CD4-positive, alpha-beta T cell (primary cell): ENCODE measurements at regions not wholly inside any gene's neighbourhood (a gene's known extent, or its start where the extent isn't known, plus 50 kb on each side); places are given as distances from the start of the nearest gene placed in this dataset.

Experiments used
- ATAC-seq: fragments of 200-7000 bp; cut with Tn5 transposase; one replicate; pipeline ENCODE4 v1.10.0; 2022; ENCODE audit warnings: mild to moderate bottlenecking; ENCODE audit not compliant: poor library complexity
- CTCF ChIA-PET: fragments of 350-600 bp; sonication (Branson Sonifier 250); formaldehyde crosslinking; loops from one replicate; lab custom pipeline; 2021; ENCODE audit warnings: antibody characterized with exemption, inconsistent platforms; lab: Charles Lee
- POLR2A ChIA-PET: fragments of 350-600 bp; sonication (Branson Sonifier 250); formaldehyde crosslinking; loops from one replicate; lab custom pipeline; 2021; ENCODE audit warnings: antibody characterized with exemption, inconsistent platforms; lab: Charles Lee
- DNase-seq, 14 experiments: peaks; one replicate each; pipeline ENCODE4 v3.0.0-alpha.2; 2013 to 2020; ENCODE audit warnings: mixed read lengths in 2 of 14
- H3K27ac ChIP-seq, 2 donors: one replicate each; pipeline versions ENCODE4 v1.5.1 to v1.7.0; 2013; ENCODE audit warnings: low read length in 2 of 2, low read depth in 1 of 2, mild to moderate bottlenecking in 1 of 2
- H3K27me3 ChIP-seq, 2 experiments: 1 replicate in 1 of 2; 2 replicates in 1 of 2; pipeline versions ENCODE4 v1.6.1 to v1.7.0; 2013; ENCODE audit warnings: low read length in 2 of 2, control low read depth in 1 of 2, mild to moderate bottlenecking in 1 of 2, moderate library complexity in 1 of 2; ENCODE audit not compliant: insufficient read depth in 2 of 2, control insufficient read depth in 1 of 2
- H3K36me3 ChIP-seq: one replicate; pipeline ENCODE4 v1.6.1; 2013; ENCODE audit warnings: low read length, control low read depth; ENCODE audit not compliant: insufficient read depth
- H3K4me1 ChIP-seq: one replicate; pipeline ENCODE4 v1.6.1; 2013; ENCODE audit warnings: low read length, control low read depth; ENCODE audit not compliant: insufficient read depth
- H3K4me3 ChIP-seq: one replicate; pipeline ENCODE4 v1.5.1; 2013; ENCODE audit warnings: mild to moderate bottlenecking, low read length, moderate library complexity
- H3K9me3 ChIP-seq, 2 experiments: 1 replicate in 1 of 2; 2 replicates in 1 of 2; pipeline versions ENCODE4 v1.6.1 to v1.7.0; 2013; ENCODE audit warnings: low read length in 2 of 2, mild to moderate bottlenecking in 2 of 2, control low read depth in 1 of 2, moderate library complexity in 1 of 2; ENCODE audit not compliant: control insufficient read depth in 1 of 2, insufficient read depth in 1 of 2
- H3K27ac Mint-ChIP-seq: one replicate; pipeline ENCODE4 v1.8.0; 2020; ENCODE audit warnings: mixed read lengths
- H3K27me3 Mint-ChIP-seq: one replicate; pipeline ENCODE4 v1.8.0; 2021; ENCODE audit warnings: mixed read lengths
- H3K36me3 Mint-ChIP-seq: one replicate; pipeline ENCODE4 v1.8.0; 2021; ENCODE audit warnings: low read depth, mixed read lengths
- H3K4me1 Mint-ChIP-seq: one replicate; pipeline ENCODE4 v1.8.0; 2021; ENCODE audit warnings: low read depth, mixed read lengths
- H3K4me3 Mint-ChIP-seq: one replicate; pipeline ENCODE4 v1.8.0; 2020; ENCODE audit warnings: mild to moderate bottlenecking, mixed read lengths
- H3K9me3 Mint-ChIP-seq: one replicate; pipeline ENCODE4 v1.8.0; 2020; ENCODE audit warnings: mixed read lengths
- CTCF ChIP-seq: fragments of 200-600 bp; IDR thresholded peaks from one replicate; pipeline ENCODE4 v1.8.0; 2022; ENCODE audit warnings: antibody characterized with exemption, mild to moderate bottlenecking
- intact Hi-C, 2 experiments: fragments of 100-400 bp; cut with DNase I in 1 of 2; cut with micrococcal nuclease in 1 of 2; formaldehyde crosslinking; loops; one replicate each; pipeline versions ENCODE4 v1.15.1 to v1.9.0; 2023 to 2025; cut with DNase I, micrococcal nuclease

- ChIA-PET CTCF (no interaction called here), POLR2A (no interaction called here)
- DNase-seq (no peak), ATAC-seq (no peak)
- TF ChIP-seq CTCF: no peak
- H3K36me3 Mint-ChIP-seq: no peaks in the 10 kb centered on the region
- Histone ChIP-seq H3K36me3 (no peaks in the 10 kb centered on the region), H3K9me3 (peaks cover 0 to 3% of the 10 kb centered on the region in 2 experiments), H3K27me3 (no peaks in the 10 kb centered on the region), H3K4me1 (no peaks in the 10 kb centered on the region), H3K27ac (no peak overlapping the region), H3K4me3 (no peak overlapping the region)
- no peak overlapping the region for H3K27ac Mint-ChIP-seq
- no peak overlapping the region for H3K4me3 Mint-ChIP-seq
- H3K9me3 Mint-ChIP-seq: peaks cover 10% of the 10 kb centered on the region
- no peaks in the 10 kb centered on the region for H3K27me3 Mint-ChIP-seq
- no peaks in the 10 kb centered on the region for H3K4me1 Mint-ChIP-seq
- intact Hi-C loops: no loop called here
These were observed 316.6 kb downstream of the DNAH5 start for GRCh38 chr5:13627673-13628454.

DNA sequence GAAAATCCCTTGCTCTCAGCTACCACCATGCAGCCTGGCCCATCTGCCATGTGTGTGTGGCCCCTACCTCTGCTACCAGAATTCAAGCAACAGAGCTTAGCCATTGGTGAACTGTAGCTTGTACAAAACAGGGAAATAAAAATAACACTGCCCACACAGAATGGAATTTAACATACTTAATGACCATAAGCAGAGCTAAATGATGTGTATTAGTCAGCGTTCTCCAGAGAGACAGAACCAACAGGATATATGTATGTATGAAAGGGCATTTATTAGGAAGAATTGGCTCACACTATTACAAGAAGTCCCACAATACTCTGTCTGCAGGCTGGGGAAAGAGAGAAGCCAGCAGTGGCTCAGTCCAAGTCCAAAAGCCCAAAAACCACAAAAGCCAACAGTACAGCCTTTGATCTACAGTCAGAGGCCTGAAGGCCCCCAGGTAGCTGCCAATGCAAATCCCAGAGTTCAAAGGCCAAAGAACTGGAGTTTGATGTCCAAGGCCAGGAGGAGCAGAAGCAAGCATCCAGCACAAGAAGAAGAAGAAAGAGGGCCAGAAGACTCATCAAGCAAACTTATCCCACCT lies 318.8 kb downstream of the DNAH5 start:
- CTCF ChIA-PET: no interaction called here
- no peak for TF ChIP-seq CTCF
- no peak overlapping the region for H3K27ac Mint-ChIP-seq
- H3K36me3 Mint-ChIP-seq: no peaks in the 10 kb centered on the region
- no peaks in the 10 kb centered on the region for H3K4me1 Mint-ChIP-seq
- no peaks in the 10 kb centered on the region for H3K4me1 ChIP-seq
- H3K4me3 ChIP-seq: no peak overlapping the region
- no peak overlapping the region for H3K27ac ChIP-seq
- H3K27me3 Mint-ChIP-seq: no peaks in the 10 kb centered on the region
- H3K4me3 Mint-ChIP-seq: no peak overlapping the region
- H3K27me3 ChIP-seq: no peaks in the 10 kb centered on the region
- no peaks in the 10 kb centered on the region for H3K36me3 ChIP-seq
- POLR2A ChIA-PET: no interaction called here
- DNase-seq (no peak), ATAC-seq (no peak)
- H3K9me3 ChIP-seq: peaks cover 0 to 3% of the 10 kb centered on the region in 2 experiments
- H3K9me3 Mint-ChIP-seq: peaks cover 9% of the 10 kb centered on the region
- intact Hi-C loops: no loop called here

- Mint-ChIP-seq H3K9me3 (peaks cover 4% of the 10 kb centered on the region), H3K4me1 (no peaks in the 10 kb centered on the region), H3K27ac (no peak overlapping the region), H3K36me3 (no peaks in the 10 kb centered on the region), H3K4me3 (no peak overlapping the region), H3K27me3 (no peaks in the 10 kb centered on the region)
- no peak overlapping the region for H3K27ac ChIP-seq
- POLR2A ChIA-PET: no interaction called here
- no peaks in the 10 kb centered on the region for H3K27me3 ChIP-seq
- no peak for DNase-seq
- no peak for TF ChIP-seq CTCF
- H3K4me1 ChIP-seq: no peaks in the 10 kb centered on the region
- H3K4me3 ChIP-seq: no peak overlapping the region
- no peaks in the 10 kb centered on the region for H3K36me3 ChIP-seq
- CTCF ChIA-PET: no interaction called here
- peaks cover 0 to 3% of the 10 kb centered on the region in 2 experiments for H3K9me3 ChIP-seq
- intact Hi-C loops: no loop called here
- no peak for ATAC-seq
These were observed 320.0 kb downstream of the DNAH5 start for GRCh38 chr5:13624283-13625074.
